Psoas muscle (tissue), 7 donors: ENCODE measurements at regions not wholly inside any gene's neighbourhood (a gene's known extent, or its start where the extent isn't known, plus 50 kb on each side); places are given as distances from the start of the nearest gene placed in this dataset.

Experiments
- ATAC-seq, 4 donors: fragments of 200-7000 bp; cut with Tn5 transposase; one replicate each; pipeline ENCODE4 v1.9.1; 2020; ENCODE audit warnings: moderate library complexity in 3 of 4, mild to moderate bottlenecking in 2 of 4
- DNase-seq, 2 donors: peaks; one replicate each; pipeline ENCODE4 v3.0.0-alpha.2; 2020
- H3K27ac ChIP-seq: fragments of 200-600 bp; one replicate; pipeline ENCODE4 v1.8.0; 2022
- H3K27me3 ChIP-seq, 3 donors: fragments of 200-600 bp in 1 of 3; one replicate each; pipeline versions ENCODE4 v1.6.1 to v1.8.0; 2013 to 2022; ENCODE audit warnings: low read length in 2 of 3, mild to moderate bottlenecking in 2 of 3, moderate library complexity in 1 of 3; ENCODE audit not compliant: insufficient read depth in 3 of 3
- H3K36me3 ChIP-seq, 2 donors: fragments of 200-600 bp in 1 of 2; one replicate each; pipeline versions ENCODE4 v1.6.1 to v1.8.0; 2013 to 2022; ENCODE audit warnings: low read depth in 1 of 2, mild to moderate bottlenecking in 1 of 2, moderate library complexity in 1 of 2; ENCODE audit not compliant: insufficient read depth in 1 of 2
- H3K4me1 ChIP-seq: fragments of 200-600 bp; one replicate; pipeline ENCODE4 v1.8.0; 2022
- H3K4me3 ChIP-seq: fragments of 200-600 bp; one replicate; pipeline ENCODE4 v1.8.0; 2022; ENCODE audit warnings: mild to moderate bottlenecking
- H3K9me3 ChIP-seq: fragments of 200-600 bp; one replicate; pipeline ENCODE4 v1.8.0; 2022
- WGBS, 3 donors: extraction: QIAGEN DNeasy Blood & Tissue Kit; methylation state at CpG; one replicate each; pipeline versions ENCODE4 v1.1.6 to v1.1.7; 2013; 5-methylcytosine and 5-hydroxymethylcytosine counted together
- intact Hi-C, 2 donors: fragments of 100-400 bp; cut with DNase I; formaldehyde crosslinking; loops; one replicate each; pipeline versions ENCODE4 v1.11.0 to v1.14.2; 2022
- TF ChIP-seq, protein P1 (sequence below): fragments of 200-600 bp; IDR thresholded peaks from one replicate; pipeline ENCODE4 v1.8.0; 2022; ENCODE audit warnings: antibody characterized with exemption
- donor health status: healthy with polysubstance abuse.
- donor health status: DM: no; HTN: no; CAD: no; lungs with moderate emphysema.
- donor health status: Bipolar disorder and iron deficiency.
- donor health status: healthy.
- donor health status: DM: yes; HTN: yes; CAD: no.
- donor health status: DM: no; HTN: no; CAD: no.
- donor health status: DM: yes; HTN: yes; CAD: no.

GRCh38 chrX:22395372-22395771, 122.7 kb downstream of the CBLL2 start:
- ATAC-seq (no peak), DNase-seq (no peak)
- intact Hi-C loops: no loop called here
- Histone ChIP-seq H3K27me3 (no peaks in the 10 kb centered on the region), H3K4me3 (no peak overlapping the region), H3K27ac (no peak overlapping the region), H3K9me3 (no peaks in the 10 kb centered on the region), H3K4me1 (no peaks in the 10 kb centered on the region), H3K36me3 (no peaks in the 10 kb centered on the region)
- 84 to 98% (median 92%) methylated on average over 4 of the region's 4 CpGs for WGBS, 3 donors
- TF ChIP-seq, protein P1, sequence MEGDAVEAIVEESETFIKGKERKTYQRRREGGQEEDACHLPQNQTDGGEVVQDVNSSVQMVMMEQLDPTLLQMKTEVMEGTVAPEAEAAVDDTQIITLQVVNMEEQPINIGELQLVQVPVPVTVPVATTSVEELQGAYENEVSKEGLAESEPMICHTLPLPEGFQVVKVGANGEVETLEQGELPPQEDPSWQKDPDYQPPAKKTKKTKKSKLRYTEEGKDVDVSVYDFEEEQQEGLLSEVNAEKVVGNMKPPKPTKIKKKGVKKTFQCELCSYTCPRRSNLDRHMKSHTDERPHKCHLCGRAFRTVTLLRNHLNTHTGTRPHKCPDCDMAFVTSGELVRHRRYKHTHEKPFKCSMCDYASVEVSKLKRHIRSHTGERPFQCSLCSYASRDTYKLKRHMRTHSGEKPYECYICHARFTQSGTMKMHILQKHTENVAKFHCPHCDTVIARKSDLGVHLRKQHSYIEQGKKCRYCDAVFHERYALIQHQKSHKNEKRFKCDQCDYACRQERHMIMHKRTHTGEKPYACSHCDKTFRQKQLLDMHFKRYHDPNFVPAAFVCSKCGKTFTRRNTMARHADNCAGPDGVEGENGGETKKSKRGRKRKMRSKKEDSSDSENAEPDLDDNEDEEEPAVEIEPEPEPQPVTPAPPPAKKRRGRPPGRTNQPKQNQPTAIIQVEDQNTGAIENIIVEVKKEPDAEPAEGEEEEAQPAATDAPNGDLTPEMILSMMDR: no peak

- Histone ChIP-seq H3K4me1 (no peaks in the 10 kb centered on the region), H3K4me3 (no peak overlapping the region), H3K36me3 (no peaks in the 10 kb centered on the region), H3K27me3 (no peaks in the 10 kb centered on the region), H3K9me3 (no peaks in the 10 kb centered on the region), H3K27ac (no peak overlapping the region)
- 87 to 93% (median 91%) methylated on average over 2 of the region's 2 CpGs for WGBS, 3 donors
- no peak for ATAC-seq
- no peak for DNase-seq
- TF ChIP-seq, protein P1: no peak
- intact Hi-C loops: no loop called here
Measured at GRCh38 chrX:22396408-22396807, 123.7 kb downstream of the CBLL2 start.

DNA sequence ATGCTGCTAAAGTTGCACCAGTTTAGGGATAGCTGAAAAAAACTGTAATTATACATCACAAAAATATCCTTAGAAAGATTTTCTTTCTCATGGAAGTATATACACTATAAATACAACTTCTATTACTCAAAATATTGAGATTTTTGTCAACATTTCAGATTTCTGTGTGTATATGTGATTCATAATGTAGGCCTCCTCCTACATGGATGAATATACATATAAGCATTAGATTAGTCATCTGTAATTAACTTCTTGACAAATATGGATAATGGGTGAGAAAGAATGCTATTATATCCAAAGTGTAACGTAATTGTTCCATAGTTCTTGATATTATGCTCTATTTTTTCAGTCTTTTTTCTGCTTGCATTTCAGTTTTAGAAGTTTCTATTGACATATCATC, 124.9 kb downstream of the CBLL2 start:
- H3K9me3 ChIP-seq: no peaks in the 10 kb centered on the region
- TF ChIP-seq, protein P1: no peak
- no peak for DNase-seq
- no peaks in the 10 kb centered on the region for H3K36me3 ChIP-seq
- H3K27ac ChIP-seq: no peak overlapping the region
- intact Hi-C loops: no loop called here
- no peaks in the 10 kb centered on the region for H3K4me1 ChIP-seq
- H3K4me3 ChIP-seq: no peak overlapping the region
- 56 to 100% (median 96%) methylated on average over 1 of the region's 1 CpG for WGBS, 3 donors
- no peaks in the 10 kb centered on the region for H3K27me3 ChIP-seq
- no peak for ATAC-seq

GRCh38 chrX:22399437-22400192, 126.9 kb downstream of the CBLL2 start:
- no peak for ATAC-seq

More at GRCh38 chrX:22399437-22400192, 126.9 kb downstream of the CBLL2 start:
- no peaks in the 10 kb centered on the region for H3K27me3 ChIP-seq
- no peaks in the 10 kb centered on the region for H3K9me3 ChIP-seq
- DNase-seq: no peak
- no peaks in the 10 kb centered on the region for H3K36me3 ChIP-seq
- 52 to 82% (median 76%) methylated on average over 4 of the region's 4 CpGs for WGBS, 3 donors
- H3K27ac ChIP-seq: no peak overlapping the region
- TF ChIP-seq, protein P1: no peak
- H3K4me1 ChIP-seq: no peaks in the 10 kb centered on the region
- H3K4me3 ChIP-seq: no peak overlapping the region
- intact Hi-C loops: no loop called here
